ENCODE measurements at regions not wholly inside any gene's neighbourhood (a gene's known extent, or its start where the extent isn't known, plus 50 kb on each side); places are given as distances from the start of the nearest gene placed in this dataset.

GRCh38 chr4:64157397-64157796 is 251.9 kb downstream of the TECRL start:
- H3K4me3 ChIP-seq = no peak overlapping the region
- H3K9me3 ChIP-seq = no peaks in the 10 kb centered on the region
- WGBS, 3 donors = 77 to 98% (median 97%) methylated on average over 2 of the region's 2 CpGs
- TF ChIP-seq, protein P1, sequence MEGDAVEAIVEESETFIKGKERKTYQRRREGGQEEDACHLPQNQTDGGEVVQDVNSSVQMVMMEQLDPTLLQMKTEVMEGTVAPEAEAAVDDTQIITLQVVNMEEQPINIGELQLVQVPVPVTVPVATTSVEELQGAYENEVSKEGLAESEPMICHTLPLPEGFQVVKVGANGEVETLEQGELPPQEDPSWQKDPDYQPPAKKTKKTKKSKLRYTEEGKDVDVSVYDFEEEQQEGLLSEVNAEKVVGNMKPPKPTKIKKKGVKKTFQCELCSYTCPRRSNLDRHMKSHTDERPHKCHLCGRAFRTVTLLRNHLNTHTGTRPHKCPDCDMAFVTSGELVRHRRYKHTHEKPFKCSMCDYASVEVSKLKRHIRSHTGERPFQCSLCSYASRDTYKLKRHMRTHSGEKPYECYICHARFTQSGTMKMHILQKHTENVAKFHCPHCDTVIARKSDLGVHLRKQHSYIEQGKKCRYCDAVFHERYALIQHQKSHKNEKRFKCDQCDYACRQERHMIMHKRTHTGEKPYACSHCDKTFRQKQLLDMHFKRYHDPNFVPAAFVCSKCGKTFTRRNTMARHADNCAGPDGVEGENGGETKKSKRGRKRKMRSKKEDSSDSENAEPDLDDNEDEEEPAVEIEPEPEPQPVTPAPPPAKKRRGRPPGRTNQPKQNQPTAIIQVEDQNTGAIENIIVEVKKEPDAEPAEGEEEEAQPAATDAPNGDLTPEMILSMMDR (IDR thresholded peaks at IDR 0.05) = no peak
- TF ChIP-seq POLR2A (IDR thresholded peaks at IDR 0.05) (no peak), EP300 (IDR thresholded peaks at IDR 0.05) (no peak)
- H3K27ac ChIP-seq = no peak overlapping the region
- H3K36me3 ChIP-seq = no peaks in the 10 kb centered on the region
- intact Hi-C loops (cut with DNase I) = no loop called here
- no peaks in the 10 kb centered on the region for H3K4me1 ChIP-seq (ENCODE audit: insufficient read depth)
- H3K27me3 ChIP-seq = no peaks in the 10 kb centered on the region
- DNase-seq = no peak

DNA sequence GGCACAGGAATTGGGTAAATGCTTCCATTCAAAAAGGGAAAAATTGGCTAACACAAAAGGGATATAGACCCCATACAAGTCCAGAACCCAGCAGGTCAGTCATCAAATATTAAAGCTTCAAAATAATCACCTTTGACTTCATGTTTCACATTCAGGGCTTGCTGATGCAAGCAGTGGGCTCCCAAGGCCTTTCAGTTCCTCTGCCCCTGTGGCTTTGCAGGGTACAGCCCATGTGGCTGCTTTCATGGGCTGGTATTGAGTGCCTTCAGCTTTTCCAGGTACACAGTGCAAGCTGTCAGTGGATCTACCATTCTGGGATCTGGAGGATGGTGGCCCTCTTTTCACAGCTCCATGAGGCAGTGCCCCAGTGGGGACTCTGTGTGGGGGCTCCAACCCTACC is 253.0 kb downstream of the TECRL start:
- H3K9me3 ChIP-seq = no peaks in the 10 kb centered on the region
- intact Hi-C loops (cut with DNase I) = no loop called here
- H3K36me3 ChIP-seq = no peaks in the 10 kb centered on the region
- H3K27me3 ChIP-seq = no peaks in the 10 kb centered on the region
- no peak overlapping the region for H3K27ac ChIP-seq
- H3K4me3 ChIP-seq = no peak overlapping the region
- no peaks in the 10 kb centered on the region for H3K4me1 ChIP-seq (ENCODE audit: insufficient read depth)
- TF ChIP-seq EP300 (IDR thresholded peaks at IDR 0.05) (no peak), POLR2A (IDR thresholded peaks at IDR 0.05) (no peak)
- TF ChIP-seq, protein P1 (IDR thresholded peaks at IDR 0.05) = no peak
- no peak for DNase-seq

- 83 to 90% (median 89%) methylated on average over 3 of the region's 3 CpGs for WGBS, 3 donors
- Histone ChIP-seq H3K9me3 (no peaks in the 10 kb centered on the region), H3K4me3 (no peak overlapping the region), H3K27me3 (no peaks in the 10 kb centered on the region), H3K4me1 (ENCODE audit: insufficient read depth) (no peaks in the 10 kb centered on the region), H3K27ac (no peak overlapping the region), H3K36me3 (no peaks in the 10 kb centered on the region)
- no peak for TF ChIP-seq POLR2A (IDR thresholded peaks at IDR 0.05)
- no peak for TF ChIP-seq EP300 (IDR thresholded peaks at IDR 0.05)
- TF ChIP-seq, protein P1 (IDR thresholded peaks at IDR 0.05) = no peak
- intact Hi-C loops (cut with DNase I) = no loop called here
- no peak for DNase-seq
These were observed 263.2 kb downstream of the TECRL start for GRCh38 chr4:64146030-64146429.

DNA sequence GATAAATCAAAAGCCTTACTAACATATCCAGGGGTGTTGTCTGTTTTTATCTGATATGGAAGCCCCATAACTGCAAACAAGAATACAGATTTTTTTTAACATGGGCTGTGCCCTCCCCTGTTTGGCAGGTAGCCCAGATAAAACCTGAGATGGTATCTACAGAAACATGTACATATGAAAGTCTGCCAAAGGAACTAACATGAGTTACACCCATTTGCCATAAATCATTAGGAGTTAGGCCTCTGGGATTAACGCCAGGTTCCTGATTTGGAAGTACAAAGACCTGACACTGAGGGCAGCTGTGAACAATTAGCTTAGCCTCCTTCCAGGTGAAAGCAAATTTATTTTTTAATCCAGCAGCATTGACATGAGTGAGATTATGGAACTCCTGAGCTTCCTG is 264.3 kb downstream of the TECRL start:
- DNase-seq = no peak
- WGBS, 3 donors = 65 to 85% (median 79%) methylated on average over 1 of the region's 1 CpG

More for the DNA sequence above, 264.3 kb downstream of the TECRL start:
- intact Hi-C loops (cut with DNase I) = no loop called here
- Histone ChIP-seq H3K9me3 (no peaks in the 10 kb centered on the region), H3K27ac (no peak overlapping the region), H3K4me1 (ENCODE audit: insufficient read depth) (no peaks in the 10 kb centered on the region), H3K36me3 (no peaks in the 10 kb centered on the region), H3K4me3 (no peak overlapping the region), H3K27me3 (no peaks in the 10 kb centered on the region)
- TF ChIP-seq, protein P1 (IDR thresholded peaks at IDR 0.05) = no peak
- no peak for TF ChIP-seq EP300 (IDR thresholded peaks at IDR 0.05)
- no peak for TF ChIP-seq POLR2A (IDR thresholded peaks at IDR 0.05)

Data from ovary (tissue), 7 donors.